Liver (tissue), 8 donors: ENCODE measurements at regions not wholly inside any gene's neighbourhood (a gene's known extent, or its start where the extent isn't known, plus 50 kb on each side); places are given as distances from the start of the nearest gene placed in this dataset.

Experiments used
- DNase-seq: peaks from one replicate; pipeline ENCODE4 v3.0.0-alpha.2; 2017; ENCODE audit warnings: low spot score
- H3K27ac ChIP-seq, 2 donors: one replicate each; pipeline ENCODE4 v1.7.0; 2013; ENCODE audit warnings: inconsistent platforms in 2 of 2, low read length in 2 of 2, control low read depth in 1 of 2, low read depth in 1 of 2, mild to moderate bottlenecking in 1 of 2
- H3K27me3 ChIP-seq, 4 donors: one replicate each; pipeline versions ENCODE4 v1.6.1 to v1.7.0; 2013; ENCODE audit warnings: low read length in 3 of 4, inconsistent platforms in 1 of 4, mild to moderate bottlenecking in 1 of 4, moderate library complexity in 1 of 4; ENCODE audit not compliant: control insufficient read depth in 4 of 4, insufficient read depth in 4 of 4
- H3K36me3 ChIP-seq, 4 donors: one replicate each; pipeline versions ENCODE4 v1.6.1 to v1.7.0; 2013; ENCODE audit warnings: low read length in 3 of 4, mild to moderate bottlenecking in 3 of 4, low read depth in 1 of 4, moderate library complexity in 1 of 4; ENCODE audit not compliant: control insufficient read depth in 4 of 4, insufficient read depth in 3 of 4
- H3K4me1 ChIP-seq, 4 donors: one replicate each; pipeline versions ENCODE4 v1.6.1 to v1.7.0; 2013; ENCODE audit warnings: low read length in 3 of 4, mild to moderate bottlenecking in 3 of 4, moderate library complexity in 1 of 4; ENCODE audit not compliant: control insufficient read depth in 4 of 4, insufficient read depth in 4 of 4
- H3K4me3 ChIP-seq, 3 donors: one replicate each; pipeline versions ENCODE4 v1.6.1 to v1.7.0; 2013; ENCODE audit warnings: low read length in 3 of 3, control low read depth in 1 of 3, low read depth in 1 of 3, mild to moderate bottlenecking in 1 of 3
- H3K9ac ChIP-seq, 2 donors: one replicate each; pipeline ENCODE4 v1.7.0; 2013; ENCODE audit warnings: low read length in 2 of 2, mild to moderate bottlenecking in 2 of 2, moderate library complexity in 2 of 2, control low read depth in 1 of 2, low read depth in 1 of 2
- H3K9me3 ChIP-seq, 4 donors: one replicate each; pipeline versions ENCODE4 v1.6.1 to v1.7.0; 2013; ENCODE audit warnings: low read length in 3 of 4; ENCODE audit not compliant: control insufficient read depth in 4 of 4
- ATF3 ChIP-seq: IDR thresholded peaks from 2 replicates; pipeline ENCODE4 v1.6.1; 2016; ENCODE audit warnings: antibody characterized with exemption
- CTCF ChIP-seq: fragments of 150-350 bp; IDR thresholded peaks from 2 replicates; pipeline ENCODE4 v1.5.1; 2017; ENCODE audit warnings: improper control_type of control experiment, low read depth, low read length; ENCODE audit not compliant: missing input control
- EGR1 ChIP-seq, 2 donors: IDR thresholded peaks; 2 replicates each; pipeline ENCODE4 v1.6.1; 2016 to 2018; ENCODE audit warnings: antibody characterized with exemption in 2 of 2, low read depth in 2 of 2
- FOXA1 ChIP-seq: IDR thresholded peaks from 2 replicates; pipeline ENCODE4 v1.6.1; 2016; ENCODE audit warnings: antibody characterized with exemption
- FOXA2 ChIP-seq: IDR thresholded peaks from 2 replicates; pipeline ENCODE4 v1.6.1; 2016; ENCODE audit warnings: antibody characterized with exemption
- GABPA ChIP-seq, 2 donors: IDR thresholded peaks in 1 of 2; conservative IDR thresholded peaks in 1 of 2; 2 replicates each; pipeline ENCODE4 v1.6.1; 2016; ENCODE audit warnings: antibody characterized with exemption in 2 of 2, mild to moderate bottlenecking in 1 of 2, moderate library complexity in 1 of 2
- HNF4A ChIP-seq, 2 donors: conservative IDR thresholded peaks; 2 replicates each; pipeline ENCODE4 v1.6.1; 2016; ENCODE audit warnings: antibody characterized with exemption in 2 of 2, mild to moderate bottlenecking in 2 of 2
- HNF4G ChIP-seq: IDR thresholded peaks from 2 replicates; pipeline ENCODE4 v1.6.1; 2016; ENCODE audit warnings: antibody characterized with exemption
- JUND ChIP-seq, 2 donors: IDR thresholded peaks; 2 replicates each; pipeline ENCODE4 v1.6.1; 2016; ENCODE audit warnings: antibody characterized with exemption in 2 of 2
- MAX ChIP-seq: IDR thresholded peaks from 2 replicates; pipeline ENCODE4 v1.6.1; 2016; ENCODE audit warnings: antibody characterized with exemption
- NR2F2 ChIP-seq: IDR thresholded peaks from 2 replicates; pipeline ENCODE4 v1.6.1; 2016; ENCODE audit warnings: antibody characterized with exemption
- RAD21 ChIP-seq, 2 donors: IDR thresholded peaks; 2 replicates each; pipeline ENCODE4 v1.6.1; 2016; ENCODE audit warnings: antibody characterized with exemption in 2 of 2, mild to moderate bottlenecking in 2 of 2
- REST ChIP-seq: IDR thresholded peaks from 2 replicates; pipeline ENCODE4 v1.6.1; 2016; ENCODE audit warnings: antibody characterized with exemption, mild to moderate bottlenecking
- RXRA ChIP-seq, 2 donors: IDR thresholded peaks; 2 replicates each; pipeline ENCODE4 v1.6.1; 2017 to 2018; ENCODE audit warnings: antibody characterized with exemption in 2 of 2, mild to moderate bottlenecking in 1 of 2
- SP1 ChIP-seq: IDR thresholded peaks from 2 replicates; pipeline ENCODE4 v1.6.1; 2018; ENCODE audit warnings: antibody characterized with exemption, mild to moderate bottlenecking
- TAF1 ChIP-seq: conservative IDR thresholded peaks from 2 replicates; pipeline ENCODE4 v1.6.1; 2016; ENCODE audit warnings: antibody characterized with exemption, mild to moderate bottlenecking
- YY1 ChIP-seq: IDR thresholded peaks from 2 replicates; pipeline ENCODE4 v1.6.1; 2016; ENCODE audit warnings: antibody characterized with exemption, mild to moderate bottlenecking
- ZBTB33 ChIP-seq: IDR thresholded peaks from 2 replicates; pipeline ENCODE4 v1.6.1; 2016; ENCODE audit warnings: antibody characterized with exemption
- WGBS: extraction: QIAGEN DNeasy Blood & Tissue Kit; methylation state at CpG from one replicate; pipeline ENCODE4 v1.1.7; 2013; 5-methylcytosine and 5-hydroxymethylcytosine counted together
- donor health status: healthy.
- donor health status: healthy.
- donor health status: healthy.
- donor health status: healthy.
- donor health status: healthy.

- TF ChIP-seq REST (no peak), NR2F2 (no peak)
Observed at GRCh38 chr2:180679693-180680092, 300.7 kb upstream of the UBE2E3 start (continued).

- DNase-seq = no peak
- Histone ChIP-seq H3K27ac (no peak overlapping the region), H3K4me1 (peaks cover 5 to 24% (median 16%) of the 10 kb centered on the region in 4 donors), H3K27me3 (no peaks in the 10 kb centered on the region), H3K4me3 (no peak overlapping the region), H3K9me3 (peaks cover 0 to 4% (median 0%) of the 10 kb centered on the region in 4 donors), H3K9ac (no peak overlapping the region), H3K36me3 (no peaks in the 10 kb centered on the region)
- 21% methylated on average over 3 of the region's 3 CpGs for WGBS
- no peak for TF ChIP-seq EGR1 (IDR thresholded peaks at IDR 0.05; ENCODE audit: low read depth in 2 of 2)
- TF ChIP-seq RXRA (IDR thresholded peaks at IDR 0.05) = no peak
- TF ChIP-seq FOXA1 = no peak
- TF ChIP-seq YY1 = no peak
- TF ChIP-seq FOXA2 = no peak
- no peak for TF ChIP-seq GABPA (IDR thresholded peaks at IDR 0.05 in 1 of 2, conservative IDR thresholded peaks at IDR 0.05 in 1 of 2)
- no peak for TF ChIP-seq HNF4G
- TF ChIP-seq HNF4A (conservative IDR thresholded peaks at IDR 0.05) = no peak
- TF ChIP-seq CTCF = no peak
- TF ChIP-seq REST = no peak
- TF ChIP-seq TAF1 = no peak
- TF ChIP-seq NR2F2 = no peak
- TF ChIP-seq MAX = no peak
- TF ChIP-seq RAD21 (IDR thresholded peaks at IDR 0.05) = no peak
- no peak for TF ChIP-seq ATF3
- TF ChIP-seq ZBTB33 = no peak
- TF ChIP-seq SP1 = no peak
- TF ChIP-seq JUND (IDR thresholded peaks at IDR 0.05) = no peak
Observed at GRCh38 chr2:180678625-180678972, 301.8 kb upstream of the UBE2E3 start.
